CD8-positive, alpha-beta memory T cell (primary cell): ENCODE measurements at regions not wholly inside any gene's neighbourhood (a gene's known extent, or its start where the extent isn't known, plus 50 kb on each side); places are given as distances from the start of the nearest gene placed in this dataset.
"Not testable (repeated sequence)": the region's sequence is repeated elsewhere in the genome, so short reads cannot be mapped to it uniquely, and the experiment has no call there.

Experiments used
- CTCF ChIA-PET: fragments of 350-600 bp; sonication (Branson Sonifier 250); formaldehyde crosslinking; loops from one replicate; lab custom pipeline; 2021; ENCODE audit warnings: antibody characterized with exemption; lab: Charles Lee
- POLR2A ChIA-PET: fragments of 350-600 bp; sonication (Branson Sonifier 250); formaldehyde crosslinking; loops from one replicate; lab custom pipeline; 2021; ENCODE audit warnings: antibody characterized with exemption; lab: Charles Lee
- DNase-seq, 5 donors: peaks; one replicate each; pipeline versions ENCODE4 v3.0.0 to v3.0.0-alpha.2; 2020 to 2022; ENCODE audit warnings: mixed read lengths in 1 of 5
- H3K27ac ChIP-seq: one replicate; pipeline ENCODE4 v1.7.0; 2013; ENCODE audit warnings: low read depth, mild to moderate bottlenecking, low read length, moderate library complexity
- H3K27me3 ChIP-seq: 2 replicates; pipeline ENCODE4 v1.7.0; 2013; ENCODE audit warnings: low read length, mild to moderate bottlenecking; ENCODE audit not compliant: insufficient read depth, poor library complexity, severe bottlenecking
- H3K36me3 ChIP-seq: 2 replicates; pipeline ENCODE4 v1.7.0; 2013; ENCODE audit warnings: mild to moderate bottlenecking, low read length, moderate library complexity; ENCODE audit not compliant: insufficient read depth
- H3K4me1 ChIP-seq: 2 replicates; pipeline ENCODE4 v1.7.0; 2013; ENCODE audit warnings: mild to moderate bottlenecking, low read length, moderate library complexity; ENCODE audit not compliant: insufficient read depth
- H3K4me3 ChIP-seq: 2 replicates; pipeline ENCODE4 v1.7.0; 2013; ENCODE audit warnings: mild to moderate bottlenecking, low read length
- H3K9me3 ChIP-seq: 2 replicates; pipeline ENCODE4 v1.7.0; 2013; ENCODE audit warnings: mild to moderate bottlenecking, low read length
- H3K27ac Mint-ChIP-seq, 8 donors: one replicate each; pipeline ENCODE4 v1.8.0; 2020 to 2021; ENCODE audit warnings: mixed read lengths in 8 of 8, mild to moderate bottlenecking in 6 of 8, inconsistent platforms in 3 of 8, moderate library complexity in 3 of 8
- H3K27me3 Mint-ChIP-seq, 2 donors: one replicate each; pipeline ENCODE4 v1.8.0; 2020 to 2021; ENCODE audit warnings: mixed read lengths in 2 of 2, mild to moderate bottlenecking in 1 of 2, moderate library complexity in 1 of 2
- H3K36me3 Mint-ChIP-seq, 3 donors: one replicate each; pipeline ENCODE4 v1.8.0; 2020 to 2021; ENCODE audit warnings: mixed read lengths in 3 of 3, inconsistent platforms in 1 of 3, mild to moderate bottlenecking in 1 of 3
- H3K4me1 Mint-ChIP-seq, 3 donors: one replicate each; pipeline ENCODE4 v1.8.0; 2020 to 2021; ENCODE audit warnings: mixed read lengths in 3 of 3, inconsistent platforms in 1 of 3, mild to moderate bottlenecking in 1 of 3
- H3K4me3 Mint-ChIP-seq, 7 donors: one replicate each; pipeline ENCODE4 v1.8.0; 2020 to 2021; ENCODE audit warnings: mixed read lengths in 7 of 7, mild to moderate bottlenecking in 6 of 7, moderate library complexity in 4 of 7, inconsistent platforms in 2 of 7
- H3K9me3 Mint-ChIP-seq, 5 donors: one replicate each; pipeline ENCODE4 v1.8.0; 2020 to 2022; ENCODE audit warnings: mixed read lengths in 5 of 5, mild to moderate bottlenecking in 3 of 5, moderate library complexity in 2 of 5, inconsistent platforms in 1 of 5

- H3K9me3 Mint-ChIP-seq, DNase-seq, CTCF ChIA-PET, H3K4me3 Mint-ChIP-seq, H3K4me1 Mint-ChIP-seq, H3K4me3 ChIP-seq, H3K36me3 ChIP-seq, H3K4me1 ChIP-seq, H3K27ac ChIP-seq, H3K36me3 Mint-ChIP-seq, H3K27me3 Mint-ChIP-seq, POLR2A ChIA-PET, H3K27me3 ChIP-seq, H3K27ac Mint-ChIP-seq, H3K9me3 ChIP-seq: not testable (repeated sequence)
Measured at GRCh38 chr14:25290154-25290553, 240.2 kb upstream of the STXBP6 start.

GRCh38 chr14:25274529-25274928 is 224.6 kb upstream of the STXBP6 start:
- Mint-ChIP-seq H3K36me3 (no peaks in the 10 kb centered on the region), H3K4me3 (no peak overlapping the region), H3K27ac (no peak overlapping the region), H3K27me3 (peaks cover 0 to 2% of the 10 kb centered on the region in 2 donors), H3K9me3 (peaks cover 0 to 8% (median 0%) of the 10 kb centered on the region in 5 donors), H3K4me1 (no peaks in the 10 kb centered on the region)
- no peak for DNase-seq
- CTCF ChIA-PET, result no interaction called here
- H3K27ac ChIP-seq, result no peak overlapping the region
- H3K4me3 ChIP-seq, result no peak overlapping the region
- no peaks in the 10 kb centered on the region for H3K27me3 ChIP-seq
- POLR2A ChIA-PET, result no interaction called here
- no peaks in the 10 kb centered on the region for H3K9me3 ChIP-seq
- no peaks in the 10 kb centered on the region for H3K4me1 ChIP-seq
- H3K36me3 ChIP-seq, result no peaks in the 10 kb centered on the region

- Mint-ChIP-seq H3K4me3 (no peak overlapping the region), H3K4me1 (no peaks in the 10 kb centered on the region), H3K36me3 (no peaks in the 10 kb centered on the region), H3K9me3 (peaks cover 0 to 7% (median 2%) of the 10 kb centered on the region in 5 donors), H3K27ac (no peak overlapping the region), H3K27me3 (no peaks in the 10 kb centered on the region)
- H3K9me3 ChIP-seq, result no peaks in the 10 kb centered on the region
- H3K27me3 ChIP-seq, result no peaks in the 10 kb centered on the region
- DNase-seq, result no peak
- H3K4me1 ChIP-seq, result no peaks in the 10 kb centered on the region
- H3K4me3 ChIP-seq, result no peak overlapping the region
- ChIA-PET CTCF (no interaction called here), POLR2A (no interaction called here)
- H3K27ac ChIP-seq, result no peak overlapping the region
- no peaks in the 10 kb centered on the region for H3K36me3 ChIP-seq
Measured at GRCh38 chr14:25267186-25267585, 217.2 kb upstream of the STXBP6 start.

- Histone ChIP-seq H3K9me3 (no peaks in the 10 kb centered on the region), H3K27ac (no peak overlapping the region), H3K4me1 (no peaks in the 10 kb centered on the region), H3K36me3 (no peaks in the 10 kb centered on the region), H3K27me3 (no peaks in the 10 kb centered on the region), H3K4me3 (no peak overlapping the region)
- no peaks in the 10 kb centered on the region for H3K27me3 Mint-ChIP-seq
- CTCF ChIA-PET, result no interaction called here
- H3K36me3 Mint-ChIP-seq, result peaks cover 0 to 2% (median 0%) of the 10 kb centered on the region in 3 donors
- POLR2A ChIA-PET, result no interaction called here
- no peak for DNase-seq
- no peak overlapping the region for H3K27ac Mint-ChIP-seq
- H3K4me1 Mint-ChIP-seq, result no peaks in the 10 kb centered on the region
- H3K4me3 Mint-ChIP-seq, result no peak overlapping the region
- H3K9me3 Mint-ChIP-seq, result no peaks in the 10 kb centered on the region
Measured at GRCh38 chr14:25259470-25259869, 209.5 kb upstream of the STXBP6 start.

GRCh38 chr14:25252793-25253192 is 202.8 kb upstream of the STXBP6 start:
- ChIA-PET CTCF (no interaction called here), POLR2A (no interaction called here)
- no peak for DNase-seq
- H3K4me1 ChIP-seq, result no peaks in the 10 kb centered on the region
- no peaks in the 10 kb centered on the region for H3K27me3 ChIP-seq
- no peak overlapping the region for H3K27ac ChIP-seq
- Mint-ChIP-seq H3K27me3 (no peaks in the 10 kb centered on the region), H3K27ac (no peak overlapping the region), H3K4me1 (no peaks in the 10 kb centered on the region), H3K9me3 (no peaks in the 10 kb centered on the region), H3K4me3 (no peak overlapping the region), H3K36me3 (peaks cover 0 to 2% (median 0%) of the 10 kb centered on the region in 3 donors)
- H3K36me3 ChIP-seq, result no peaks in the 10 kb centered on the region
- no peak overlapping the region for H3K4me3 ChIP-seq
- no peaks in the 10 kb centered on the region for H3K9me3 ChIP-seq

GRCh38 chr14:25250516-25250915 is 200.6 kb upstream of the STXBP6 start:
- no peak overlapping the region for H3K4me3 ChIP-seq
- H3K9me3 ChIP-seq, result no peaks in the 10 kb centered on the region
- no peaks in the 10 kb centered on the region for H3K36me3 ChIP-seq
- Mint-ChIP-seq H3K4me1 (no peaks in the 10 kb centered on the region), H3K4me3 (no peak overlapping the region), H3K27me3 (peaks cover 0 to 3% of the 10 kb centered on the region in 2 donors), H3K36me3 (peaks cover 0 to 2% (median 0%) of the 10 kb centered on the region in 3 donors), H3K9me3 (peaks cover 0 to 5% (median 0%) of the 10 kb centered on the region in 5 donors), H3K27ac (no peak overlapping the region)
- no peak overlapping the region for H3K27ac ChIP-seq
- ChIA-PET CTCF (no interaction called here), POLR2A (no interaction called here)
- no peak for DNase-seq
- no peaks in the 10 kb centered on the region for H3K27me3 ChIP-seq
- H3K4me1 ChIP-seq, result no peaks in the 10 kb centered on the region

GRCh38 chr14:25247609-25248008 is 197.7 kb upstream of the STXBP6 start:
- POLR2A ChIA-PET, result no interaction called here

GRCh38 chr14:25246751-25247150 is 196.8 kb upstream of the STXBP6 start:
- Mint-ChIP-seq H3K27ac (no peak overlapping the region), H3K9me3 (peaks cover 0 to 7% (median 5%) of the 10 kb centered on the region in 5 donors), H3K36me3 (no peaks in the 10 kb centered on the region), H3K4me3 (no peak overlapping the region), H3K27me3 (peaks cover 2 to 7% of the 10 kb centered on the region in 2 donors), H3K4me1 (no peaks in the 10 kb centered on the region)
- DNase-seq, result no peak
- H3K36me3 ChIP-seq, result no peaks in the 10 kb centered on the region
- no peak overlapping the region for H3K4me3 ChIP-seq
- no peak overlapping the region for H3K27ac ChIP-seq
- no peaks in the 10 kb centered on the region for H3K27me3 ChIP-seq
- no peaks in the 10 kb centered on the region for H3K4me1 ChIP-seq
- H3K9me3 ChIP-seq, result no peaks in the 10 kb centered on the region
- ChIA-PET CTCF (no interaction called here), POLR2A (no interaction called here)

More at GRCh38 chr14:25247609-25248008, 197.7 kb upstream of the STXBP6 start:
- Mint-ChIP-seq H3K27ac (no peak overlapping the region), H3K4me3 (no peak overlapping the region), H3K9me3 (peaks cover 0 to 7% (median 5%) of the 10 kb centered on the region in 5 donors), H3K27me3 (peaks cover 2 to 7% of the 10 kb centered on the region in 2 donors), H3K4me1 (no peaks in the 10 kb centered on the region), H3K36me3 (no peaks in the 10 kb centered on the region)
- Histone ChIP-seq H3K4me1 (no peaks in the 10 kb centered on the region), H3K27me3 (no peaks in the 10 kb centered on the region), H3K27ac (no peak overlapping the region), H3K9me3 (no peaks in the 10 kb centered on the region), H3K36me3 (no peaks in the 10 kb centered on the region), H3K4me3 (no peak overlapping the region)
- CTCF ChIA-PET, result no interaction called here
- no peak for DNase-seq

- Histone ChIP-seq H3K4me1 (no peaks in the 10 kb centered on the region), H3K27me3 (no peaks in the 10 kb centered on the region), H3K4me3 (no peak overlapping the region), H3K27ac (no peak overlapping the region), H3K9me3 (no peaks in the 10 kb centered on the region), H3K36me3 (no peaks in the 10 kb centered on the region)
- H3K27ac Mint-ChIP-seq, result no peak overlapping the region
- no peak for DNase-seq
- H3K4me1 Mint-ChIP-seq, result no peaks in the 10 kb centered on the region
- H3K4me3 Mint-ChIP-seq, result no peak overlapping the region
- peaks cover 0 to 2% (median 0%) of the 10 kb centered on the region in 5 donors for H3K9me3 Mint-ChIP-seq
- POLR2A ChIA-PET, result no interaction called here
- H3K27me3 Mint-ChIP-seq, result peaks cover 3 to 9% of the 10 kb centered on the region in 2 donors
- H3K36me3 Mint-ChIP-seq, result peaks cover 0 to 2% (median 0%) of the 10 kb centered on the region in 3 donors
- CTCF ChIA-PET, result no interaction called here
Measured at GRCh38 chr14:25239170-25239569, 189.2 kb upstream of the STXBP6 start.
